Right lobe of liver (tissue), 4 donors: ENCODE measurements at regions not wholly inside any gene's neighbourhood (a gene's known extent, or its start where the extent isn't known, plus 50 kb on each side); places are given as distances from the start of the nearest gene placed in this dataset.

ENCODE experiments used
- CTCF ChIP-seq, 4 donors: fragments of 200-600 bp in 3 of 4; fragments of 450-650 bp in 1 of 4; IDR thresholded peaks; one replicate each; pipeline versions ENCODE4 v1.5.1 to v1.8.0; 2016 to 2022; ENCODE audit warnings: antibody characterized with exemption in 4 of 4, mild to moderate bottlenecking in 2 of 4
- POLR2A ChIP-seq: fragments of 450-650 bp; IDR thresholded peaks from one replicate; pipeline ENCODE4 v1.6.1; 2017; ENCODE audit warnings: antibody characterized with exemption, mild to moderate bottlenecking
- donor health status: DM: no; HTN: no; CAD: no.
- donor health status: DM: no; HTN: no; CAD: no.
- donor health status: DM: no; HTN: yes; CAD: no.

GRCh38 chr12:58521796-58522195 is 398.5 kb downstream of the LRIG3 start:
- TF ChIP-seq CTCF (IDR thresholded peaks at IDR 0.05) (no peak), POLR2A (no peak)
